ENCODE measurements at regions not wholly inside any gene's neighbourhood (a gene's known extent, or its start where the extent isn't known, plus 50 kb on each side); places are given as distances from the start of the nearest gene placed in this dataset.

DNA sequence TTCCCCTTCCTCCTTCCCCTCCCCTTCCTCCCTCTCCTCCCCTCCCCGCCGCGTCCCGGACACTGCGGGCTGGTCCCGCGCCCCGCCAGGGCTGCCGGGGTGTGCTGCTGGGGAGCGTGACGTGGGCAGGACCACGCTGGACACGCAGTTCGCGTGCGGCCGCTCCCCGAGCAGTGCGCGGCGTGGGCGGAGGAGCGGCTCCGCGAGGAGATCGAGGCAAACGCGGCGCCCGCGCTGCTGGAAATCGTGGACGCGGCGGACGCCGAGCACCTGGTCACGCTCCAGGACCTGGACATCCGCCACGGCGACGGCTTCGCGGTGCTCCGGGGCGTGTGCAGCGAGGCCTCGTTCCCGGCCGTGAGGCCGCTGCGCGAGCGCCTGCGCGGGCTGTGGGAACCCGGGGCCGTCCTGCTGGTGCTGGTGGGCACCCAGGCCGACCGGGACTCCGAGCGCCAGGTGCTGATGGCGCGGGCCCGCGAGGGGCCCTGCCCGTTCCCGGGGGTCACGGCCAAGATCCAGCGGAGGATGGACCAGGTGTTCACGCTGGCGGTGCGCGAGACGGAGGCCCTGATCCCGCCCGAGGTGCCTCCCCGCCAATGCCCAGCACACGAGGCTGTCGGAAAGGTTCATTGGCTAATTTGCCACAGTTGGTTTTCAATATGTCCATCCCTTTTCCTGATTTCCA, 84.3 kb downstream of the TNFAIP2 start:
- DNase-seq (ENCODE audit: low read depth), result peak; percentile 8
- TF ChIP-seq, protein P1, sequence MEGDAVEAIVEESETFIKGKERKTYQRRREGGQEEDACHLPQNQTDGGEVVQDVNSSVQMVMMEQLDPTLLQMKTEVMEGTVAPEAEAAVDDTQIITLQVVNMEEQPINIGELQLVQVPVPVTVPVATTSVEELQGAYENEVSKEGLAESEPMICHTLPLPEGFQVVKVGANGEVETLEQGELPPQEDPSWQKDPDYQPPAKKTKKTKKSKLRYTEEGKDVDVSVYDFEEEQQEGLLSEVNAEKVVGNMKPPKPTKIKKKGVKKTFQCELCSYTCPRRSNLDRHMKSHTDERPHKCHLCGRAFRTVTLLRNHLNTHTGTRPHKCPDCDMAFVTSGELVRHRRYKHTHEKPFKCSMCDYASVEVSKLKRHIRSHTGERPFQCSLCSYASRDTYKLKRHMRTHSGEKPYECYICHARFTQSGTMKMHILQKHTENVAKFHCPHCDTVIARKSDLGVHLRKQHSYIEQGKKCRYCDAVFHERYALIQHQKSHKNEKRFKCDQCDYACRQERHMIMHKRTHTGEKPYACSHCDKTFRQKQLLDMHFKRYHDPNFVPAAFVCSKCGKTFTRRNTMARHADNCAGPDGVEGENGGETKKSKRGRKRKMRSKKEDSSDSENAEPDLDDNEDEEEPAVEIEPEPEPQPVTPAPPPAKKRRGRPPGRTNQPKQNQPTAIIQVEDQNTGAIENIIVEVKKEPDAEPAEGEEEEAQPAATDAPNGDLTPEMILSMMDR (IDR thresholded peaks at IDR 0.05; ENCODE audit: low read length, missing control alignments), result no peak
- peak overlapping the region; percentile 34 for H3K4me3 ChIP-seq (replicated peaks; ENCODE audit: low read depth, low read length)

DNA sequence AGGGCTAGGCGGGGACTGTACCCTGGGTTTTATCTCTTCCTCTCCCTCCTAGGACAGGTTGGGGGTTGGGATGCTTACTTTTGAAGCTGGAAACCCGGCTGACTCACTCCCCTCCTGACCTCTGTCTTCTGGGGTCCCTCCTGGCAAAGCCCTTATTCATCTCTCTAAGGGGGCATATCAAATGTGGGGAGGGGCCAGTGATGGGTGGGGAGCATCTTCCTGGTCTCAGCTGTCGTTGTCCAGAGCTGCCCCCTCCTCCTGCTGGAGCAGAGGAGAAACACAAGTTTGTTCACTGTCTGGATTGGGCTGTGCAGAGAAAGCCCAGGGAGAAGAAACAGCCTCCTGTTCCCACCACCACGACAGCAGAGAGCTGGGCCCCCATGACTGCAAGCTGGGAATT, 85.8 kb downstream of the TNFAIP2 start:
- DNase-seq (ENCODE audit: low read depth), result no peak
- H3K4me3 ChIP-seq (replicated peaks; ENCODE audit: low read depth, low read length), result no peak overlapping the region
- TF ChIP-seq, protein P1 (IDR thresholded peaks at IDR 0.05; ENCODE audit: low read length, missing control alignments), result peak; percentile 3

DNA sequence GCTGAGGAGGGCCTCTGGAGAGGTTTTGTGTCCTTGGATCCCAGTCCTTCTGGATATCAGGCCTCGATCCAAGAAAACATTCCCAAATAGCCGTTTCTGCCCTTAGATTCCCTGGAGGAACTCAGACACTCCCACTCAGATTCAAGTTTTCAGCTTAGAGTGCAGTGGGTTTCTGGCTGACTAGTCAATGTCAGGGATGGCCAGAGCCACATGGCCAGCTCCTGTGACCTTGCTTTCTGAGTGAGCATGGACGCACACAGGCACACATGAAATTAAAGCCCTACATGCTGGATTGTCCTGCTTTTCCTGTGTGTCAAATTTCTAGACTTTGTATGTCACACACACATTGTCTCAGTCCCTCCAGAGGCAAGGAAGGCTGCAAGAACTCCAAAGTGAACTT, 86.2 kb downstream of the TNFAIP2 start:
- DNase-seq (ENCODE audit: low read depth), result no peak
- no peak overlapping the region for H3K4me3 ChIP-seq (replicated peaks; ENCODE audit: low read depth, low read length)

DNA sequence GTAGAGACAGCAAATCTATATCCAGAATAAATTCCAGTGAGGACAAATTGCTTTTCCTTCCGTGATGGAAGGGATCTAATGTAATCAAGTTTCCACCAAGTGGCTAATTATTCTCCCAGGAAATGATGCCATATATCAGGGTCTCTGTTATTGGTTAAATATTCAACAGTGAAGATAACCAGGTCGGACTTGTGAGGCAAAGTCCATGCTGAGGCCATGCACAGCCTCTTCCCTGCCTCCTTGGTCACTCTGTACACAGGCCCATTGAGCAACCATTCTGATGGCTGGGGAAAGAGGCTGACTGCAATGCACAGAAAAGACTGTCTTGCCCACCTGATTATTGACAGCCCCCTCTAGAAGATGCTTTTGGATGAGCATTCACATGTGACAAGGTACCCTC, 90.1 kb downstream of the TNFAIP2 start:
- H3K4me3 ChIP-seq (replicated peaks; ENCODE audit: low read depth, low read length), result no peak overlapping the region
- TF ChIP-seq, protein P1 (IDR thresholded peaks at IDR 0.05; ENCODE audit: low read length, missing control alignments), result no peak
- no peak for DNase-seq (ENCODE audit: low read depth)

More for the DNA sequence above, 86.2 kb downstream of the TNFAIP2 start:
- TF ChIP-seq, protein P1 (IDR thresholded peaks at IDR 0.05; ENCODE audit: low read length, missing control alignments), result no peak

DNA sequence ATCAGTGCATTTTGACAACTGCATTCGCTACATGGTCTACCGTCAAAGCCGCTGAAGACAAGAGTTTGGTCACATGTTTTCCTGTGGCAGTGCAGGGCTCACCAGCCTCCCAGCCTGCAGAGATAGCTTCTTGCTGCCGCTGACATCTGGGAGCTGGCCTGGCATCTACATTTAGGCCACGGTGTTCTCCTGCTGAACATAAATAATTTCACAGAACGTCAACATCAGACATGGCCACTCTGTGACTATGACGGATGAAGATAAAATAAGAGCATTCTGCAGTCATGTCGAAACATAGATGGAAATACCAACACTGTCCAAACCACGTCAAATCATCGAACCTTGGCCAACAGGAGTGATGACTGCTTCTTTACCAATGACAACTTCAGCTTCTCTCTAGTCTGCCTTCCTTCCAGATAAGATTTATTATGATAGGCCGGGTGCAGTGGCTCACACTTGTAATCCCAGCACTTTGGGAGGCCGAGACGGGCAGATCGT, 91.2 kb downstream of the TNFAIP2 start:
- TF ChIP-seq, protein P1 (IDR thresholded peaks at IDR 0.05; ENCODE audit: low read length, missing control alignments), result no peak
- no peak overlapping the region for H3K4me3 ChIP-seq (replicated peaks; ENCODE audit: low read depth, low read length)
- no peak for DNase-seq (ENCODE audit: low read depth)

DNA sequence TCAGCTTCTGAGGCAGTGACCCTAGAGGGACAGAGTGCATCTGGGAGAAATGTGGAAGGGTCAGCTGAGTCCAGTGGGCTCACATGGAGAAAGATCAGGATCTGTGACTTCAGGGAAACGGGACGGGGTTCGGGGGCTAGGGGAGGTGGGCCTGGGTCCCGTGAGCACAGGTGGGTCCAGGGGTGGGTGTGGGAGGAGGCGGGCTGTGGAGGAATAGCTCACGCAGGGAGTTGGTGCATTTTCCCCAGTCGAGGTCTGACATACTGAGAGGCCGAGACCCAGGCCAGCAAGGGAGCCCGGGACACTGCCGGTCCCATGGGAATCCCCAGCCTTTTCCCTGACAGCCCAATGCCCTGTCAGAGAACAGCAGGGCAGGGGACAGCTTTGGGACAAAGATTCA, 93.1 kb downstream of the TNFAIP2 start:
- DNase-seq (ENCODE audit: low read depth), result no peak
- TF ChIP-seq, protein P1 (IDR thresholded peaks at IDR 0.05; ENCODE audit: low read length, missing control alignments), result no peak
- no peak overlapping the region for H3K4me3 ChIP-seq (replicated peaks; ENCODE audit: low read depth, low read length)

DNA sequence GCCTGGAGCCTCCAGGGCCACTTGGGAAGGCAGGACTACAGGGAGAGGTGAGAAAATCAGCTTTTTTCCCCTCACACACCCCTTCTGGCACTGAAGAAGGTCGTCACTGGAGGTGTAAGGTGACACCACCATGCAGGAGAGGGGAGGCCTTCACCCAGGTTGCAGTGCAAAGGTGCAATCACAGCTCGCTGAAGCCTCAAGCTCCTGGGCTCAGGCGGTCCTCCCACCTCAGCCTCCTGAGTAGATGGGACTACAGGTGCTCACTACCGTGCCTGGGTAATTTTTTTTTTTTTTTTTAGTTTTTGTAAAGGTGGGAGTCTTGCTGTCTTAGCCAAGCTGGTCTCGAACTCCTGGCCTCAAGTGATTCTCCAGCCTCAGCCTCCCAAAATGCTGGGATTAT, 93.6 kb downstream of the TNFAIP2 start:
- TF ChIP-seq, protein P1 (IDR thresholded peaks at IDR 0.05; ENCODE audit: low read length, missing control alignments), result no peak
- no peak overlapping the region for H3K4me3 ChIP-seq (replicated peaks; ENCODE audit: low read depth, low read length)
- DNase-seq (ENCODE audit: low read depth), result no peak

Measured in fibroblast of pulmonary artery (primary cell).